ENCODE measurements at regions not wholly inside any gene's neighbourhood (a gene's known extent, or its start where the extent isn't known, plus 50 kb on each side); places are given as distances from the start of the nearest gene placed in this dataset.

DNA sequence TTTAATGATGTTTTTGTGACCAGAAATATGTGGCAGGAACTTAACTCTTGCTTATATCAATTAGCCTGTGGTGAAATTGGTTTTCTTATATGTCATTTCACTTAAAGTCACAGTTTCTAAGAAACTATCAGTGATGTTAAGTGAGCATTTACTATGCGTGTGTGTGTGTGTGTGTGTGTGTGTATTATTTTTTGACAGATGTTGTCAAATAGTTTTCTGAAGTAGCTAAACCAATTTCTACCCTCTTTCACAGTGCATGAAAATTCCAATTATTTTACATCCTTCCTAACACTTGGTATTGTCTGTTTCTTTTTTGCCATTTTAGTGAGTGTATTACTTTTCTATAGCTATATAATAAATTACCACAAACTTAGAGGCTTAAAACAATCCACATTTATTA is 122.1 kb upstream of the CAND1 start:
- TF ChIP-seq SUZ12 (IDR thresholded peaks at IDR 0.05; ENCODE audit: extremely low read depth, insufficient read depth, insufficient read length) (no peak), ZNF274 (IDR thresholded peaks at IDR 0.05; ENCODE audit: low read depth, low read length) (no peak)

Measured in NT2/D1 (cell line).